H1 (cell line): ENCODE measurements at regions not wholly inside any gene's neighbourhood (a gene's known extent, or its start where the extent isn't known, plus 50 kb on each side); places are given as distances from the start of the nearest gene placed in this dataset.

Source experiments
- CTCF ChIA-PET: fragments of 300-600 bp; sonication (Branson Sonifier 250); formaldehyde crosslinking; loops from one replicate; lab custom pipeline; 2021; ENCODE audit not compliant: partially characterized antibody; lab: Charles Lee
- POLR2A ChIA-PET: fragments of 300-600 bp; sonication (Branson Sonifier 250); formaldehyde crosslinking; loops from one replicate; lab custom pipeline; 2021; ENCODE audit warnings: inconsistent platforms; ENCODE audit not compliant: partially characterized antibody; lab: Charles Lee
- DNase-seq, 2 experiments: peaks; one replicate each; pipeline versions ENCODE4 v3.0.0 to v3.0.0-alpha.2; 2010 to 2022; ENCODE audit warnings: low spot score in 2 of 2, low read depth in 1 of 2, mixed read lengths in 1 of 2
- FAIRE-seq: peaks from 2 replicates; lab custom pipeline; 2011; peaks lifted over from hg19 to GRCh38; lab: Jason Lieb, UNC
- H2AFZ ChIP-seq: 2 replicates; pipeline ENCODE4 v1.8.1; 2012; ENCODE audit warnings: low read length, inconsistent platforms
- H2AK5ac ChIP-seq: 2 replicates; pipeline ENCODE4 v1.6.1; 2013; ENCODE audit warnings: low read depth, low read length
- H2BK120ac ChIP-seq: replicated peaks from 2 replicates; pipeline ENCODE3; 2013; ENCODE audit warnings: low read depth, low read length, inconsistent platforms
- H2BK12ac ChIP-seq: 2 replicates; pipeline ENCODE4 v1.6.1; 2013; ENCODE audit warnings: low read depth, low read length
- H2BK15ac ChIP-seq: 2 replicates; pipeline ENCODE4 v1.6.1; 2013; ENCODE audit warnings: low read length
- H2BK20ac ChIP-seq: 2 replicates; pipeline ENCODE4 v1.6.1; 2013; ENCODE audit warnings: low read length
- H2BK5ac ChIP-seq: 2 replicates; pipeline ENCODE4 v1.6.1; 2013; ENCODE audit warnings: low read depth, low read length
- H3K14ac ChIP-seq: 2 replicates; pipeline ENCODE4 v1.6.1; 2013; ENCODE audit warnings: inconsistent platforms; ENCODE audit not compliant: insufficient read length
- H3K18ac ChIP-seq: 2 replicates; pipeline ENCODE4 v1.6.1; 2013; ENCODE audit warnings: low read length; ENCODE audit errors: extremely low read depth
- H3K23ac ChIP-seq: 2 replicates; pipeline ENCODE4 v1.6.1; 2013; ENCODE audit warnings: inconsistent platforms; ENCODE audit not compliant: insufficient read length
- H3K23me2 ChIP-seq: 2 replicates; pipeline ENCODE4 v1.6.1; 2013; ENCODE audit warnings: low read depth, low read length
- H3K27ac ChIP-seq: 2 replicates; pipeline ENCODE4 v1.6.1; 2011; ENCODE audit warnings: low read depth, low read length, inconsistent platforms
- H3K27me3 ChIP-seq, 4 experiments: replicated peaks in 1 of 4; 1 replicate in 1 of 4; 2 replicates in 3 of 4; pipeline versions ENCODE4 v1.6.1 to v1.8.1; 2011 to 2013; ENCODE audit warnings: low read length in 3 of 4, mild to moderate bottlenecking in 3 of 4, inconsistent platforms in 2 of 4, mixed read lengths in 2 of 4, moderate library complexity in 1 of 4; ENCODE audit not compliant: control insufficient read depth in 3 of 4, insufficient read depth in 3 of 4; ENCODE audit errors: extremely low read depth in 1 of 4
- H3K36me3 ChIP-seq, 4 experiments: 2 replicates each; pipeline versions ENCODE4 v1.6.1 to v1.8.1; 2011 to 2013; ENCODE audit warnings: mild to moderate bottlenecking in 4 of 4, low read length in 3 of 4, moderate library complexity in 2 of 4, control low read depth in 1 of 4, inconsistent platforms in 1 of 4; ENCODE audit not compliant: insufficient read depth in 4 of 4, control insufficient read depth in 2 of 4
- H3K4ac ChIP-seq: replicated peaks from 2 replicates; pipeline ENCODE3; 2013; ENCODE audit warnings: low read length, low read depth, mixed read lengths, inconsistent platforms; ENCODE audit not compliant: insufficient read length
- H3K4me1 ChIP-seq, 4 experiments: replicated peaks in 1 of 4; 1 replicate in 1 of 4; 2 replicates in 3 of 4; pipeline versions ENCODE4 v1.6.1 to v1.8.1; 2011 to 2013; ENCODE audit warnings: low read length in 3 of 4, inconsistent platforms in 2 of 4, mixed read lengths in 1 of 4; ENCODE audit not compliant: insufficient read depth in 4 of 4, control insufficient read depth in 3 of 4
- H3K4me2 ChIP-seq, 2 experiments: 2 replicates each; pipeline versions ENCODE4 v1.6.1 to v1.8.1; 2011 to 2013; ENCODE audit warnings: low read depth in 2 of 2, low read length in 2 of 2, control low read depth in 1 of 2, inconsistent platforms in 1 of 2, mild to moderate bottlenecking in 1 of 2; ENCODE audit not compliant: insufficient read depth in 1 of 2
- H3K4me3 ChIP-seq, 4 experiments: fragments of 200-600, 300-600 bp in 1 of 4; sonication (generic), shearing (Covaris generic), sonication (Bioruptor Twin) in 1 of 4; 2 replicates each; pipeline versions ENCODE4 v1.5.1 to v1.8.1; 2011 to 2016; ENCODE audit warnings: low read length in 4 of 4, low read depth in 3 of 4, control low read depth in 2 of 4, inconsistent platforms in 2 of 4, mild to moderate bottlenecking in 2 of 4, mixed read lengths in 1 of 4, moderate library complexity in 1 of 4; ENCODE audit not compliant: insufficient read depth in 2 of 4; ENCODE audit errors: extremely low read depth in 1 of 4
- H3K56ac ChIP-seq: replicated peaks from 2 replicates; pipeline ENCODE3; 2013; ENCODE audit warnings: low read depth, mild to moderate bottlenecking, mixed read lengths, low read length, inconsistent platforms; ENCODE audit not compliant: insufficient read length
- H3K79me1 ChIP-seq: 2 replicates; pipeline ENCODE4 v1.6.1; 2013; ENCODE audit warnings: low read depth, low read length, control low read depth
- H3K79me2 ChIP-seq, 2 experiments: 2 replicates each; pipeline versions ENCODE4 v1.6.1 to v1.8.1; 2012 to 2013; ENCODE audit warnings: low read length in 2 of 2, mild to moderate bottlenecking in 2 of 2, inconsistent platforms in 1 of 2; ENCODE audit not compliant: insufficient read depth in 2 of 2, control insufficient read depth in 1 of 2
- H3K9ac ChIP-seq, 4 experiments: replicated peaks in 1 of 4; 1 replicate in 1 of 4; 2 replicates in 3 of 4; pipeline versions ENCODE4 v1.6.1 to v1.8.1; 2011 to 2013; ENCODE audit warnings: low read depth in 3 of 4, low read length in 3 of 4, control low read depth in 2 of 4, mild to moderate bottlenecking in 2 of 4, moderate library complexity in 2 of 4, inconsistent platforms in 1 of 4; ENCODE audit errors: extremely low read depth in 1 of 4
- H3K9me3 ChIP-seq, 2 experiments: 2 replicates each; pipeline versions ENCODE4 v1.6.1 to v1.8.1; 2012 to 2013; ENCODE audit warnings: mild to moderate bottlenecking in 2 of 2, moderate library complexity in 2 of 2, control low read depth in 1 of 2, inconsistent platforms in 1 of 2, low read depth in 1 of 2, low read length in 1 of 2, mixed read lengths in 1 of 2; ENCODE audit not compliant: insufficient read depth in 2 of 2
- H4K20me1 ChIP-seq, 2 experiments: replicated peaks in 1 of 2; 2 replicates each; pipeline versions ENCODE3 to v1.8.1; 2011 to 2013; ENCODE audit warnings: inconsistent platforms in 2 of 2, low read length in 2 of 2, mild to moderate bottlenecking in 1 of 2; ENCODE audit not compliant: insufficient read depth in 2 of 2, control insufficient read depth in 1 of 2
- H4K5ac ChIP-seq: 2 replicates; pipeline ENCODE4 v1.6.1; 2013; ENCODE audit warnings: low read length, low read depth, mixed read lengths, inconsistent platforms; ENCODE audit not compliant: insufficient read length
- H4K8ac ChIP-seq: 2 replicates; pipeline ENCODE4 v1.8.0; 2013; ENCODE audit warnings: mild to moderate bottlenecking, moderate library complexity, low read length, inconsistent platforms; ENCODE audit not compliant: insufficient read depth; ENCODE audit errors: extremely low read depth
- H4K91ac ChIP-seq: replicated peaks from 2 replicates; pipeline ENCODE3; 2013; ENCODE audit warnings: low read length, mixed read lengths, inconsistent platforms; ENCODE audit not compliant: insufficient read length
- KDM4A ChIP-seq: IDR thresholded peaks from one replicate; pipeline ENCODE4 v1.7.1; 2012; ENCODE audit warnings: low read depth, mild to moderate bottlenecking, moderate library complexity, low read length, inconsistent platforms; ENCODE audit not compliant: severe bottlenecking
- WGBS, 2 experiments: shearing (Covaris generic) in 1 of 2; methylation state at CpG; one replicate each; pipeline versions ENCODE4 v1.1.6 to v1.1.7; 2013 to 2015; ENCODE audit warnings: low lambda C conversion rate in 2 of 2, mixed read lengths in 2 of 2, inconsistent platforms in 1 of 2, low coverage in 1 of 2, missing lambda C conversion rate in 1 of 2; ENCODE audit not compliant: insufficient replicate concordance in 2 of 2, insufficient coverage in 1 of 2, insufficient read length in 1 of 2; ENCODE audit errors: extremely low coverage in 1 of 2, missing lambda C conversion rate in 1 of 2; 5-methylcytosine and 5-hydroxymethylcytosine counted together

DNA sequence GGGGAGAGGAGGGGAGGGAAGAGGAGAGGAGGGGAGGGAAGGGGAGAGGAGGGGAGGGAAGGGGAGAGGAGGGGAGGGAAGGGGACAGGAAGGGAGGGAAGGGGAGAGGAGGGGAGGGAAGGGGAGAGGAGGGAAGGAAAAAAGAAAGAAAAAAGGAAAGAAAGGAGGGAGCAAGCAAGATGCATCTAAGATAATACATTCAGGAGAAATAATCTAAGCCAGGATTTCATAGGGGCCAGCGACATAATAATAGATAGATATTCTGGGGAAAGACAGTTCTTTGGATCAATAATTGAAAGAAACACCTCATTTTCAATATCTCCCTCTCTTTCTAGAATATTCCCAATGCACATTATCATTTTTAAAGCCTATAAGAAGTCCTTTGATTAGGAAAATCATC is 328.9 kb upstream of the ID2 start:
- no peak overlapping the region for H3K27ac ChIP-seq
- TF ChIP-seq KDM4A = no peak

More for the DNA sequence above, 328.9 kb upstream of the ID2 start:
- H2AK5ac ChIP-seq = no peak overlapping the region
- FAIRE-seq (no peak), DNase-seq (no peak)
- no peak overlapping the region for H4K91ac ChIP-seq
- H3K9ac ChIP-seq = no peak overlapping the region
- no peaks in the 10 kb centered on the region for H4K20me1 ChIP-seq
- no peak overlapping the region for H4K5ac ChIP-seq
- no peaks in the 10 kb centered on the region for H3K27me3 ChIP-seq
- H2BK120ac ChIP-seq = no peak overlapping the region
- no peak overlapping the region for H2BK20ac ChIP-seq
- no peak overlapping the region for H3K4me2 ChIP-seq
- WGBS, 2 experiments = 100% methylated on average over 1 of the region's 1 CpG; no CpG with 5 or more reads in 1 of the 2 experiments
- no peak overlapping the region for H3K4ac ChIP-seq
- H3K18ac ChIP-seq = no peak overlapping the region
- ChIA-PET POLR2A (no interaction called here), CTCF (no interaction called here)
- H3K4me3 ChIP-seq = no peak overlapping the region
- H2AFZ ChIP-seq = no peak overlapping the region
- H3K14ac ChIP-seq = no peak overlapping the region
- H4K8ac ChIP-seq = no peak overlapping the region
- H3K79me1 ChIP-seq = no peaks in the 10 kb centered on the region
- no peaks in the 10 kb centered on the region for H3K79me2 ChIP-seq
- no peak overlapping the region for H2BK15ac ChIP-seq
- H3K36me3 ChIP-seq = no peaks in the 10 kb centered on the region
- H3K23ac ChIP-seq = no peak overlapping the region
- no peaks in the 10 kb centered on the region for H3K23me2 ChIP-seq
- H2BK12ac ChIP-seq = no peak overlapping the region
- no peaks in the 10 kb centered on the region for H3K4me1 ChIP-seq
- H2BK5ac ChIP-seq = no peak overlapping the region
- H3K9me3 ChIP-seq = no peaks in the 10 kb centered on the region
- no peak overlapping the region for H3K56ac ChIP-seq
